ENCODE measurements at regions not wholly inside any gene's neighbourhood (a gene's known extent, or its start where the extent isn't known, plus 50 kb on each side); places are given as distances from the start of the nearest gene placed in this dataset.

DNA sequence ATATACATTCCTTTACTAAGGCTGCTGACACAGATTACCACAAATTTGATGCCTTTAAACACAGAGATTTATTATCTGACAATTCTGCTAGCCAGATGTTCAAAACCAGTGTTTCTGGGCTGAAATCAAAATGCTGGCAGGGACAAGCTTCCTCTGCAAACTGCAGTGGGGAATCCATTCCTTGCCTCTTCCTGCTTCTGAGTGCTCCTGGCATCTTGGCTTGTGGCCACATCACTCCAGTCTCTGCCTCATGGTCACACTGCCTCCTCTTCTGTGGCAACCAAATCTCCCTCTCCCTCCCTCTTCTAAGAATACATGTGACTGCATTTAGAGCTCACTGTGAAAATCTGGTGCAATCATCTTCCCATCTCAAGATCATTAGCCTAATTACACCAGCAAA, 235.7 kb downstream of the TTC8 start:
- TF ChIP-seq, protein P1, sequence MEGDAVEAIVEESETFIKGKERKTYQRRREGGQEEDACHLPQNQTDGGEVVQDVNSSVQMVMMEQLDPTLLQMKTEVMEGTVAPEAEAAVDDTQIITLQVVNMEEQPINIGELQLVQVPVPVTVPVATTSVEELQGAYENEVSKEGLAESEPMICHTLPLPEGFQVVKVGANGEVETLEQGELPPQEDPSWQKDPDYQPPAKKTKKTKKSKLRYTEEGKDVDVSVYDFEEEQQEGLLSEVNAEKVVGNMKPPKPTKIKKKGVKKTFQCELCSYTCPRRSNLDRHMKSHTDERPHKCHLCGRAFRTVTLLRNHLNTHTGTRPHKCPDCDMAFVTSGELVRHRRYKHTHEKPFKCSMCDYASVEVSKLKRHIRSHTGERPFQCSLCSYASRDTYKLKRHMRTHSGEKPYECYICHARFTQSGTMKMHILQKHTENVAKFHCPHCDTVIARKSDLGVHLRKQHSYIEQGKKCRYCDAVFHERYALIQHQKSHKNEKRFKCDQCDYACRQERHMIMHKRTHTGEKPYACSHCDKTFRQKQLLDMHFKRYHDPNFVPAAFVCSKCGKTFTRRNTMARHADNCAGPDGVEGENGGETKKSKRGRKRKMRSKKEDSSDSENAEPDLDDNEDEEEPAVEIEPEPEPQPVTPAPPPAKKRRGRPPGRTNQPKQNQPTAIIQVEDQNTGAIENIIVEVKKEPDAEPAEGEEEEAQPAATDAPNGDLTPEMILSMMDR (IDR thresholded peaks at IDR 0.05): no peak
- no peak for TF ChIP-seq POLR2A (IDR thresholded peaks at IDR 0.05)

All from right lobe of liver (tissue), 4 donors.